GM21423 (cell line): ENCODE measurements at regions not wholly inside any gene's neighbourhood (a gene's known extent, or its start where the extent isn't known, plus 50 kb on each side); places are given as distances from the start of the nearest gene placed in this dataset.
"Not testable (repeated sequence)": the region's sequence is repeated elsewhere in the genome, so short reads cannot be mapped to it uniquely, and the experiment has no call there.

ENCODE experiments used
- ATAC-seq: cut with Tn5 transposase; IDR thresholded peaks from one replicate; pipeline ENCODE4 v1.9.1; 2021; ENCODE audit warnings: mild to moderate bottlenecking, moderate library complexity; ENCODE audit not compliant: unreplicated experiment

DNA sequence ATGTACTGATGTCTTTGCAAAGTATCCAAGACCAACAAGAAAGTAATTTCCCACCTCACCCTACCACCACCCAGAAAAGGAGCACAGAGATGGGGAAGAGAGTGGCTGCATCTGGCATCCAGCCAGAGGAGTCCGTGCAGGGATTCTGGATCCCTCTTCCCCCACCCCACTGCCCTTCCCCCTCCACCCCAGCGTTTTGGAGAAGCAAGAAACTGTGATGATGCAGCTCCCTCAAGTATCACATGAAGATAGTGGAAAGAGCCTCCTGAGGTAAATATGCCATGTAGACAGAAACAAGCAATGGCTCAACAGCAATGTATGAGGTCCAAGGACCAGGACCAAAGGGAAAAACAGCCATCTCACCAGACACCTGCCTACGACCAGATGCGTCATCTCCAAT is 153.8 kb downstream of the DEPDC1B start:
- ATAC-seq = no peak

DNA sequence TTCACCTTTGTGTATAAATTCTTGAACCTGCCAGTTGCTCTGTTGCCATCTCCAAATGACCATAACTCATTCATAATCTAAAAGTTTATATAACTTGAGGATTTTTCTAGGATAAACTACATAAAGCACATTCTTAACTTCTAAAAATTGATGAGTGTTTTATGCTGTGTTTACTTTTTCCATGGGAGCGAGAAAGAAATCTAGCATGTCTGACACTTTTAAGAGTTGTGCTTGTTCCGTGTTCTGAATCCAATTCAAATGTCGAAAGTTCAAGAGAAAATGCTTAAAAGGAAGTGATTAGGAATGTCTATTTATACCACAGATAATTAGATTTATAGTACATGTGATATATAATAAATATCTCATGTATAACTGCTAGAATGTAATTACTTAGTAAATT is 154.4 kb downstream of the DEPDC1B start:
- no peak for ATAC-seq

DNA sequence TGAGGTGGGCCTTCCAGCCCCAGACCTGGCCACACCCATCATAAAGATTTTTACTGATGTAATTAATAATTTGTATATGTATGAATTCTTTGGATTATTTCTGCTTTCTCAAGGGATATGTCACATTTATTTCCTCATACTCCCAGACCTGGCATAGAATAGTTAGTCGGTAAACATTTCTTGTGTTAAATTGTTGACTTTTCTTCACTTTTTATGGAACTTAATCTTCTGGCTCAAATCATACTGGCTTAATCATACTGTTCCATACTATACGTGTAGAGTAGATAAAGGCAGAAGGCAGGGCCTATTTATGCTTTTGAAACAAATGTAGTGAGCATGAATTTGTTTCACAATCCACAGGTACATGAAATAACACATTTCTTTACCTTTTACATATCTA is 155.8 kb downstream of the DEPDC1B start:
- no peak for ATAC-seq

DNA sequence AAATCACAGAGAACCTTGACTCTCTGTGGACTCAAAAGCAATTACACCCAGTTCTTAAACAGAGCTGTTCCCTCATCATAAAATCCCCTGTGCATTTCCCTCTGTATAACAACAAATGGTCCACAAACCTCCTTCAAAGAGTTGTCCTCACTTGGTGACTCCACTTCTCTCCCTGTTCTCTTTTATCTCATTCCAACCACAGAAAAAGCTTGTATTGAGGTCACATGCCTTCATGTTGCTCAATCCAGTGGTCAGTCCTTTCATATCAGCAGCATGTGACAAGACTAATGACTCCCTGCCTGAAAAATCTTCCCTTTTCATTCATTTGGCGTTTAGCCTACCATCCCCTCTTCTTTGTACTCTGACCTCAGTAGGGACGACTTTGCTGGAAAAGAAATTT is 158.0 kb downstream of the DEPDC1B start:
- peak; percentile 26 for ATAC-seq

DNA sequence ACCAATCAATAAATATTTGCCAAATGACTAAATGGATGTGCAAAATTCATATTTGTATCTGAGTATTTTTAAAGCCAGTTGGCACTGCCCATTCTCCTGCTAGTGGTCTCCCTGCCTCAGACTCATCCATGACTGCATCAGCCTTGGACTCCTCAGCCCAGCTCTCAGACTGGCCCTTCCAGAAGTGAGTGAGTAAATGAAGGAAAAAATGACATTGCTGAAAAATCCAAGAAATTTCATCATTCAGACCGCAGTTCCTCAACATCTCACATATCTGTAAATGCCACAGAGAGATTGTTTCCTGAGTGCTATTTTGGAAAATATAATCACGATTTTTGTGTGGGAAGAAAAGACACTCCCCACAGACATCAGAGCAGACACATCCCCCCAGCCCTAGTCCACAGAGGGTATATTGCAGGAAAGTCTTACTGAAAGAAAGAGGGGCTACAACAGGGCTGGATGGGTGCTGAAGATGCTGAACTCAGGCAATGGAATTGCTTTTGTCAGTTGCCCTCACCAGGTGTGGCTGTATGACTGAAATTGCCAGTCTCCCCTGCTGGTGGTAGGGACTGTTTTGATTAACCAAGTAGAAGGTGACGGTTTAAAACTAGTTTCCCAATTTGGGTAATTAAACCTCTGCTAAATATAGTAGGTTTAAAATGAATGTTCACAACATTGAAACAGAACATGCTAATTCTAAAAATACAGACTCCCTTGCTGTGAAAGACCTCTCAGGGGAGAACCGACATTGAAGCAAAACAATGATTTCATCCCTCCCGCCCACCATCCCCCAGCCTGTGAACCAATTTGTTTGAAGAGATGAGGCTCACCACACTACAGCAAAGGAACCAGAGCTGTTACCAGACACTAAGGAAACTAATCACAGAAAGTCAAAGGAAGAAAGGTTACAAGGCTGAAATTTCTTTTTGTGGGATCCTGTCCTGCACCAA is 158.8 kb downstream of the DEPDC1B start:
- peak; percentile 89 for ATAC-seq

DNA sequence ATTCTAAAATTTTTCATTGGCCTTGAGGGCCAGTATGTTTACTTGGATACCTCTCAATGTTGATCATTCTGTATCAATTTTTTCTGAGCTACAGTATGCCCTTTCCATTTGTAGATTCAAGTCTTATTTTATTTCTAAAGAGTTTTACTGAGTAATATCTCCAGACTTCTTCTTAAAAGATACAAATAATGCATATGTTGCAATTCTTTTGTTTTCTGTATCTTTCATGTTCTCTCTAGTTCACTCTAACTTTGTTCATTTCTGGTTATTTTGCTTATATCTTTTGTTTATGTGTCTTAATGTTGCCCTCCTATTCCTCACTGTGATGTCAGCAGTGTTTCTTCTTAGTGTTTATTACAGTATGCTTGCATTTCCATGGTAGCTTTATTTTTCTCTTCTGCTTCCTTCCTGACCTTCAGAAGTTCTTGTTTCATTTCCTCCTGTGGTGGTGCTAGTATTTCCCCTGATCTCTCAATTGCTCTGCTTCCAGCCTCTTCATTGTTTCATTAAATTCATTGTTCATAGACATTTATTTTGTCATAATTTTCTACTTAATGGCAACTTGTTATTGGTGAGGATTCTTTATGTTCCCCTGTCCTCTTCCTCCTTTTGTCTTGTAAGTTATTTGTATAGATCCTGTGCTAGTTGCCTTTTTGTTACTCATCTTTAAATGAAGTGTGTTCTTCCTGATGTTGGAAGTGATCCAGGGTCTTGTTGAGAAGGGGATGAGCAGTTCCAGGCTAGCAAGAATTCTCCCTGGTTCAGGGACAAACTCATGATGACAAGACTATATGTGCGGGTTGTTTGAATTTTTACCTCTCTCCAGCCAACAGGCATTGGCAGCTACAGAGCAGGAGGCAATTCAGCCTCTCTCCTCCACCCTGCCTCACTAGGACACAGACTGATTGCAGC is 160.8 kb downstream of the DEPDC1B start:
- ATAC-seq = no peak

DNA sequence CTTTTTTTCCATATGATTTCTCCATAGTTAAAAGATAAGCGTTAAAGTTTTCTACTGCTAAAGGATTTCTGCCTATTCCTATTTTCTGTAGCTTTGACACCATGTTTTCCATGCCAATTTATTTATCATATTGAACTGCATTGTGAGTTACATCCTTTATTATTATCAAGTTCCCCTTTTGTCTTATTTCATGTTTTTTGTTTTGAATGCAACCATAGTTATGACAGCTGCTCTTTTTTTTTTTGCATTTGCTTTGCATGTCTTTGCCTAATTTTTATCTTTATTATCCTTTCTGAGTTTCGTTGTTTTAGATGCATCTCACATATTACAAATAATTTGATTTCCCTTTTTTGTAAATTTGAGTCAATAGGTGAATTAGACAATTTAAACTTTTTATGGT is 161.5 kb downstream of the DEPDC1B start:
- no peak for ATAC-seq

DNA sequence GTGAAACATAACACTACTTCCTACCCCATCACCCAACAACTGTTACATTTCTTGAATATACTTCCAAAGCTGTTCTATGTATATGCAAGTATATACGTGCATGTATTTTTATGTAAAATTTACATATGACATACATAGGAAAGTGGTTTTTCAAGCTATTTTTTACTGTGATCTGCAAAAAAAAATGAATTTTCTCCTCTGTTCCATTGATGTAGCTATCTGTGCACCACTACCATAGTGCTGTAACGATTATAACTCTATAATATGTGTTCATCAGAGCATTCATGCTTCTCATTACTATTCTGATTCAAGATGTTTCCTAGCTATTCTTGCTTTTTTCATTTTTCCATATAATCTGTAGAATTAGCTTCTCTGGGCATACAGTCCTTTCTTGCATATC is 164.0 kb downstream of the DEPDC1B start:
- ATAC-seq = no peak

DNA sequence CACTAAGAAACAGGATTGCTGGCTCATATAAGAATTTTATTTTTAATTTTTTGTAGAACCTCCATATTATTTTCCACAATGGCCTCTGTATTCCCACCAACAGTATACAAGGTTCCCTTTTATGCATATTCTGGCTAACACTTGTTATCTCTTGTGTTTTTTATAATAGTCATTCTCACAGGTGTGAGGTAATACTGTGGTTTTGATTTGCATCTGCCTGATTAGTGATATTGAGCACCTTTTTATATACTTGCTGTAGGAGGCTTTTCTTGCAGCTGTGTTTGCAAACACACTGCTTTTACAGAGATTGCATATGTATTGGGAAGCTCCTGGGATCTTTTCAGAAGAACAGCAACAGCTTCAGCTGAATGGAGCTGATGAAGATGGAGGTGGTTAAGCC is 164.8 kb downstream of the DEPDC1B start:
- no peak for ATAC-seq

DNA sequence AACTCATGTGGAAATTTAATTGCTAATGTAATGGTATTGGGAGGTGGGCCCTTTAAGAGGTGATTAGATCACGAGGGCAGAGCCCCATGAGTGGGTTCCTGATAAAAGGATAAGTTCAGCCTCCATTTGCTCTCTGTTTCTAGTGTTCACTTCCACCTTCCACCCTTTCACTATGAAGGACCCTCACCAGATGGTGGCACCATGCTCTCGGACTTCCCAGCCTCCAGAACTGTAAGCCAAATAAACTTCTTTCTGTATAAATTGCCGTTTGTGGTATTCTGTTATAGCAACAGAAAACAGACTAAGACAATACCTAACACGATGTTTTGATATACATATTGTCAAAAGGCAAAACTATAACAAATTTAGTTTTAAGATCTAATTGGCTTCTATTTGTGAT is 166.2 kb downstream of the DEPDC1B start:
- no peak for ATAC-seq

DNA sequence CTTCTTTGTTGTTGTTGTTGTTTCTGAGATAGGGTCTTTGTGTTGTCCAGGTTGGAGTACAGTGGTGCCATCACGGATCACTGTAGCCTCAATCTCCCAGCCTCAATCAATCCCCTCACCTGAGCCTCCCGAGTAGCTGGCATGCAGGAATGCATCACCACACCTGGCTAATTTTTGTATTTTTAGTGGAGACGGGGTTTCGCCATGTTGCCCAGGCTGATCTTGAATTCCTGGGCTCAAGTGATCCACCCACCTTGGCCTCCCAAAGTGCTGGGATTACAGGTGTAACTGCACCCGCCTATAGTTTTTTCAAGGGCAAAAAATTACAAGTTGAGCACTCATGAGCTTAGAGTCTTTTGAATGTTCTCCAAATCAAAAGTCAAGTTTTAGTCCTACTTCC is 167.2 kb downstream of the DEPDC1B start:
- not testable (repeated sequence) for ATAC-seq

DNA sequence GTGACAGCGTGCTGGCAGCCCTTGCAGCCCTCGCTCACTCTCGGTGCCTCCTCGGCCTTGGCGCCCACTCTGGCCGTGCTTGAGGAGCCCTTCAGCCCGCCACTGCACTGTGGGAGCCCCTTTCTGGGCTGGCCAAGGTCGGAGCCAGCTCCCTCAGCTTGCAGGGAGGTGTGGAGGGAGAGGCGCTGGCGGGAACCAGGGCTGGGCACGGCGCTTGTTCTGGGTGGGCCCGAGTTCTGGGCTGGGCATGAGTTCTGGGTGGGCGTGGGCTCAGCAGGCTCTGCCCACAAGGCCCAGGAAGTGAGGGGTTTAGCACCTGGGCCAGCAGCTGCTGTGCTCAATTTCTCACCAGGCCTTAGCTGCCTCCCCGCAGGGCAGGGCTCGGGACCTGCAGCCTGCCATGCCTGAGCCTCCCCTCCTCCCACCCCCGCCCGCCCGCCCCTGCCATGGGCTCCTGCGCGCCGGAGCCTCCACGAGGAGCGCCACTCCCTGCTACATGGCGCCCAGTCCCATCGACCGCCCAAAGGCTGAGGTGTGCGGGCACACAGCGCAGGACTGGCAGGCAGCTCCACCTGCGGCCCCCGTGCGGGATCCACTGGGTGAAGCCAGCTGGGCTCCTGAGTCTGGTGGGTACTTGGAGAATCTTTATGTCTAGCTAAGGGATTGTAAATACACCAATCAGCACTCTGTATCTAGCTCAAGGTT is 169.7 kb downstream of the DEPDC1B start:
- ATAC-seq = not testable (repeated sequence)

DNA sequence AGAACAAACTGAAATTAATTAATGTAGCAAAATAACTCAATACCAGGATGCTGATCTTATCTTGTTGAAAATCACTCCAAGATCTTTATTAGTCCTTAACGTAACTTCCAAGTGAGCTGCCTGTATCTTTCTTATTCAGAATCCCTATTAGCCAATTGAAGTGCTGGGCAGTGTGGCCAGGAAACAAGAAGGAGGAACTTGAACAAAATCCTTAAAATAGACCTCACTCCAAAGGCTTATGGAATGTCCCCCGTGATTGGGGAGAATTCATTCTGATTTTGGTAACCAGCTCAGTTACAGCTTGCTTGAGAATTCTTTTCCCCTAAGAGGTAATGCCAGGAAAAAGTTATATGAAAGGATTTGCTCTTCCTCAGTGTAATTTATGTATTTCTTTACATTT is 171.0 kb downstream of the DEPDC1B start:
- no peak for ATAC-seq

DNA sequence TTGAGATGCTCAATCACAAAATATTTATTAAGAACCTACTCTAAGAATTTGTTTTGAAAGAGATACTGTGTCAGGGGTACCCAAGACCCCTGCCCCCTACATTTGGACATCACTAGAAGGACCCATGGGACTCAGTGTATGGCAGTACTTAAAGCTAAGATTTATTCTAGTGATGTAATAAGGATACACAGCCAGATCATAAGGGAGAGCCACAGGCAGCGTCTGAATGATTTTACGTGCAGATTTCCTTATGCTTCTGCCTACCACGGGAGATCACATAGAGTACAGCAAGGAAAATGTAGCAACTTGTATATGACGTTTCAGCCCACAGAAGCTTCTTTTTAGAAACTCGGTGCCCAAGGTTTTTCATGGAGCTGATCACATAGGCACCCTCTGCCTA is 172.9 kb downstream of the DEPDC1B start:
- no peak for ATAC-seq

DNA sequence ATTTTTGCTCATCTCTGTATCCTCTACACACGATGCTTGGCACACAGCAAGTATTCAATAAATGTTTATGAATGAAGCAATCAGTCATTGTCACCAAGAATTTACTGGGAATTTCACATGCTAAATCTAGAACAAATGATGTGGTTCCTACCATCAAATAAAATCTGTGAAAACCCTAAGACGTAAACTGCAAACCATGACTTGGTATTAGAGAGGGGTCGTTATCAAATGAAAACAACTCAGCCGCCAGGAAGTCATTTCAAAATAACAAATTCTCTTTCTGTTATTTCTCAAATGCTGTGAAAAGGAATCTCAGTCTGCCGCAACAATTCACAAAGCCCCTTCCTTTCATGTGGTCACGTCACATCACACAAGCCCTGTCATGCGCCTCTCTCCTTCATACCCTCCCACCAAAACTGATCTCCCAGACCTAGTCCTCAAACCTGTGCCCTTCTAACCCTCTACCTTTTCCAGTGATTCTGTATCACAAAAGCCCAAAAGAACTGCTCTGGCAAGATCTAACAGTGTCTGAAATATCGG is 173.6 kb downstream of the DEPDC1B start:
- no peak for ATAC-seq

DNA sequence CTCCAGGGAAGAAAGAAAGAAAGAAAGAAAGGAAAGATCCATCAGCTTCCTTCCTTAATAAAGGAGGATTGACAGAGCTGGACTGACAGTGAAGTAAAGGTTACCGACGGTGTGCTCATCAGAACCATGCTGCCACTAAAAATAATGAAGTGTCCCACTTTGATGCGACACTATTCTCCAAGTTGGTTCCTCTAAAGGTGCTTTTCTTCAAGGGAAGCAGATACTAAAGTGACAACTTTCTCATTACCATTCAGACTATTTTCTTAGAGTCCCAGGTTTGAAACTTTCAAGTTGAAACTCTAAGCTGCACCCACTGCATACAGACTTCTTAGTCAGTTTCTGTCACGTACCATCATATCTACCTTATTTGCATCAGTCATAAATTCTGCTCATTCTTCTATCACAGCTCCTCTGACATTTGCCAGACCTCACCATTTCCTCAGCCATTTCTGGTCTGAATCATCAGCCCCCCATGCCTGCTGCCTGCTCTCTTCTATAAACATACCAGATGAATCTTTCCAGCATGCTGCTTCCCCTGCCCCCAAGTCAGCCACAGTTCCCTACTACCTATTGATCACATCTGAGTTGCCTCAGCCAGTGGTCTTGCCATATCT is 177.6 kb downstream of the DEPDC1B start:
- peak; percentile 65 for ATAC-seq

DNA sequence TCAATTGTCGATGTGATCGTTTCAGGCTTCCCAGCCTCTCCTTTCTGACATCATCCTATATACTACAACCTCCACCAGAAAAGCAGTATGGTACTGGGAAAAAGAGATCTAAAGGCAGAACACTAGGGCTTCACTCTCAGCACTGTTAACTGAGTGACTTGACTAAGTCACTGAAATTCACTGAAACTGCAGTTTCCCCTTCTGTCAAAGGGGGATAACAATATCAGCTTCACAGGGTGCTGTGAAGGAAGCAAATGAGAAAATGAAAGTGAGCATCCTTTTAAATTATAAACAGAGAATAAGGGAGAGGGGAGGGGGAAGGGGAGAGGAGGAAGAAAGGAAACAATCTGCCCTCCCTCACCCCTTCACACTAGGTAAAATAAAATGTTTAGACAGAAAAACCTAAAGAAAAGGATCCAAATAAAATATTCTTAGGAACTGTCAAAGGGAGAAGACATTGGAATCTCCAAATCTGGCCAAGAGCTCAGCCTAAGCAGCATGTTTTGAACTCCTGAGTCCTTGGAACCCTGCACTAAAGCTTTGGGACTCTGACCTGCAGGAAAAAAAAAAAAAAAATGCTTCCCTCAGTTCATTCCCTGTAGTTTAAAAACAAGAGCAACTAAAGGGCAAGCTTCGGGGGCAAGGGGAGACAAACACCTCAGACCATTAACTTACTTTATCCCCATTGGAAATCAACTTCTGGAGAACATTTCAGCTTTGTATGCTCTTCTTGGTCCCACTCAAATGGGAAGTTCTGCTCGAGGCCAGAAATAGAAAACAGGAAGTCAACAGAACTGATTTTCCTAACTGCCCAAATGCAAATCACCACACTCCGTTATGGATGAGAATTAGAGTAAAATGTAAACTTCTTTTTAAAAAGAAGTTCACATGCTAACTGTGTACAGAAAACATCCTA is 178.3 kb downstream of the DEPDC1B start:
- ATAC-seq = peak; percentile 62

DNA sequence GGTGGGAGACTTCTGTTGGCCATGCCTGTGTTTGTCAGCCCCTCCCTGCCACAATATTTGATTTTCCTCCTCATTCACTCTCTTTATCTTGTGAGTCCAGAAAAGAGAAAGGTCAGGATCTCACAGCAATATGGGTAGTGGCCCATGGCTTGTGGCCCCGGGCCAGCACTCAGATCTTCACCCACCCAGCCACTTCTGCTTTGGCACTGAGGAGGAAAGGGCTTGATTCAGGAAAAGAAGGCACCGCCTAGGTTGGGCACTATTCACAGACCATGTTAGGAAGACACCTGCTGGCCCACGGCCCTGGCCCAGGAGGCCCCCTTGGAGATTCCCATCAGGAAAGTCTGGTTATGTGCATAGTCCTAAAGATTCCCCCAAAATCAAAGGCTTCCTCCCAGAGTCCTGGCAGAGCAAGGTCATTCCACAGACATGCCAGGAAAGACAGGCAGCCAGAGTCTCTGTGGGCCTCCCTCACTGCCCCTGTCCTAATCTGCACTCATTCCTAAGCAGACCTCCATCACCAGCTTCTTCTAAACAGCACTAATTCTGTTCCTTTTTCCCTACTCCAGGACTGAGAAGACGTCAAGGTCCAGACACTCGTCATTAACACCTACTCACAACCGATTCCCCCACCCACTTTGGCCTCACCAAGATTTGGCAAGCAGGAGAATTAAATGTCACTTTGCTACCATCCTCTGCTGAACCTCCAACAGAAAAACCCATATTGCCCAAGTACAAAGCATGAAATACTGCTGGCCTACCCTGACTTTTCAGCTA is 179.3 kb downstream of the DEPDC1B start:
- no peak for ATAC-seq

DNA sequence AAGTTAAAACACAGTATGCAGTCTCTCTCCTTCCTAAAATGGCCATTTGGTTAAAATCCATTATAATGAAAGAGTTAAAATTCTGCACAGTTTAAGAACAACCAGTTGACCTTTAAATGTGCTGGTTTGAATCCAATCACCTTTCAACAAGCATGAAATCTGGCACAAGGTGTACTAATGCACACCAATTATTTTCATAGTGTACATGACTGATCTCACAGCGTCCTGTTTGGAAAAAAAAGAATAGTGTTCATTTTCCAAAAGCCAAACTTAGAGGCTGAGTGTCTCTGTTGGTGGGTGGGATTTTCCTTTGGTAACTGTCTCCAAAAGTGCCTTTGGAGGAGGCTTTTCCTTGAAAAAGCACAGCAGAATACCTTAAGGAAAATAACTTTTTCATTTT is 180.6 kb downstream of the DEPDC1B start:
- ATAC-seq = no peak
